MCF 10A (cell line): ENCODE measurements at regions not wholly inside any gene's neighbourhood (a gene's known extent, or its start where the extent isn't known, plus 50 kb on each side); places are given as distances from the start of the nearest gene placed in this dataset.

Experiments
- BruUV-seq: library from RNA; stranded (reverse); fragments of 400-500 nt; replicated peaks from 2 replicates; lab custom pipeline; 2021; lab: Mats Ljungman, UMichigan
- CTCF ChIA-PET: fragments of 300-600 bp; sonication (Branson Sonifier 250); formaldehyde crosslinking; extraction: SDS; loops from one replicate; lab custom pipeline; 2021; ENCODE audit warnings: antibody characterized with exemption, inconsistent platforms; lab: Yijun Ruan, JAX
- POLR2A ChIA-PET: fragments of 300-600, 350-650 bp; sonication (Branson Sonifier 250); formaldehyde crosslinking; extraction: SDS; loops from one replicate; lab custom pipeline; 2020; ENCODE audit warnings: antibody characterized with exemption, inconsistent platforms; lab: Yijun Ruan, JAX
- DNase-seq: peaks from one replicate; pipeline ENCODE4 v3.0.0-alpha.2; 2018; ENCODE audit not compliant: unreplicated experiment
- H3K27ac Mint-ChIP-seq: one replicate; pipeline ENCODE4 v1.8.0; 2022; ENCODE audit warnings: mild to moderate bottlenecking, low read depth, mixed read lengths; ENCODE audit not compliant: unreplicated experiment
- H3K27me3 Mint-ChIP-seq: one replicate; pipeline ENCODE4 v1.8.0; 2022; ENCODE audit warnings: mixed read lengths; ENCODE audit not compliant: insufficient read depth, unreplicated experiment
- H3K36me3 Mint-ChIP-seq: one replicate; pipeline ENCODE4 v1.8.0; 2022; ENCODE audit warnings: mild to moderate bottlenecking, moderate library complexity, mixed read lengths; ENCODE audit not compliant: insufficient read depth, unreplicated experiment
- H3K4me1 Mint-ChIP-seq: one replicate; pipeline ENCODE4 v1.8.0; 2022; ENCODE audit warnings: mixed read lengths; ENCODE audit not compliant: insufficient read depth, unreplicated experiment
- H3K4me3 Mint-ChIP-seq: one replicate; pipeline ENCODE4 v1.8.0; 2022; ENCODE audit warnings: mild to moderate bottlenecking, moderate library complexity, mixed read lengths; ENCODE audit not compliant: unreplicated experiment
- H3K9me3 Mint-ChIP-seq: one replicate; pipeline ENCODE4 v1.8.0; 2022; ENCODE audit warnings: mixed read lengths; ENCODE audit not compliant: unreplicated experiment
- CTCF ChIP-seq: fragments of 200-600 bp; IDR thresholded peaks from one replicate; pipeline ENCODE4 v1.8.0; 2022; ENCODE audit warnings: antibody characterized with exemption, mild to moderate bottlenecking; ENCODE audit not compliant: unreplicated experiment
- intact Hi-C: fragments of 100-400 bp; cut with micrococcal nuclease; formaldehyde crosslinking; loops from 2 replicates; pipeline ENCODE4 v1.14.1; 2022

GRCh38 chr15:77698481-77698880 lies 65.8 kb upstream of the LINGO1 start:
- no peak overlapping the region for H3K27ac Mint-ChIP-seq
- ChIA-PET CTCF (no interaction called here), POLR2A (no interaction called here)
- H3K4me1 Mint-ChIP-seq, result no peaks in the 10 kb centered on the region
- no peak overlapping the region for H3K4me3 Mint-ChIP-seq
- no TSS peak for BruUV-seq
- TF ChIP-seq CTCF, result no peak
- no peaks in the 10 kb centered on the region for H3K9me3 Mint-ChIP-seq
- no peak for DNase-seq
- intact Hi-C loops, result no loop called here
- H3K27me3 Mint-ChIP-seq, result peaks cover 56% of the 10 kb centered on the region
- no peaks in the 10 kb centered on the region for H3K36me3 Mint-ChIP-seq

- Mint-ChIP-seq H3K27me3 (peaks cover 62% of the 10 kb centered on the region), H3K27ac (no peak overlapping the region), H3K9me3 (no peaks in the 10 kb centered on the region), H3K4me3 (no peak overlapping the region), H3K4me1 (no peaks in the 10 kb centered on the region), H3K36me3 (no peaks in the 10 kb centered on the region)
- ChIA-PET CTCF (no interaction called here), POLR2A (no interaction called here)
- intact Hi-C loops, result no loop called here
- BruUV-seq, result no TSS peak
- no peak for TF ChIP-seq CTCF
- no peak for DNase-seq
Measured at GRCh38 chr15:77697893-77698292, 65.2 kb upstream of the LINGO1 start.

GRCh38 chr15:77696871-77697270 lies 64.2 kb upstream of the LINGO1 start:
- no peak for DNase-seq
- Mint-ChIP-seq H3K4me1 (no peaks in the 10 kb centered on the region), H3K36me3 (no peaks in the 10 kb centered on the region), H3K27ac (no peak overlapping the region), H3K4me3 (no peak overlapping the region), H3K27me3 (peaks cover 72% of the 10 kb centered on the region), H3K9me3 (no peaks in the 10 kb centered on the region)
- POLR2A ChIA-PET, result interaction anchor here (0.6 kb wide), 1 partner anchor 100 kb away, joined by 3 read pairs; no protein-coding TSS in a partner anchor
- intact Hi-C loops, result no loop called here
- CTCF ChIA-PET, result no interaction called here
- BruUV-seq, result no TSS peak
- TF ChIP-seq CTCF, result no peak

- H3K9me3 Mint-ChIP-seq, result no peaks in the 10 kb centered on the region
- TF ChIP-seq CTCF, result no peak
- intact Hi-C loops, result no loop called here
- H3K27me3 Mint-ChIP-seq, result peaks cover 80% of the 10 kb centered on the region
- H3K4me1 Mint-ChIP-seq, result no peaks in the 10 kb centered on the region
- no peak for DNase-seq
- no peak overlapping the region for H3K27ac Mint-ChIP-seq
- no TSS peak for BruUV-seq
- H3K4me3 Mint-ChIP-seq, result no peak overlapping the region
- ChIA-PET POLR2A (no interaction called here), CTCF (no interaction called here)
- peaks cover 5% of the 10 kb centered on the region for H3K36me3 Mint-ChIP-seq
Measured at GRCh38 chr15:77695961-77696582, 63.4 kb upstream of the LINGO1 start.
